Activated T-helper 17 cell treated with anti-CD3 and anti-CD28 coated beads, Interleukin-2, amount 50 U/mL, for 72 hours (primary cell): ENCODE measurements at regions not wholly inside any gene's neighbourhood (a gene's known extent, or its start where the extent isn't known, plus 50 kb on each side); places are given as distances from the start of the nearest gene placed in this dataset.
"Not testable (repeated sequence)": the region's sequence is repeated elsewhere in the genome, so short reads cannot be mapped to it uniquely, and the experiment has no call there.

Source experiments
- ATAC-seq: fragments of 150-1000 bp; cut with Tn5 transposase; replicated peaks from 2 replicates; pipeline ENCODE4 v1.10.0; 2021; ENCODE audit warnings: mild to moderate bottlenecking, moderate library complexity
- H3K27ac Mint-ChIP-seq: one replicate; pipeline ENCODE4 v1.8.0; 2022; ENCODE audit warnings: mixed read lengths
- H3K27me3 Mint-ChIP-seq: one replicate; pipeline ENCODE4 v1.8.0; 2022; ENCODE audit warnings: mixed read lengths
- H3K36me3 Mint-ChIP-seq: one replicate; pipeline ENCODE4 v1.8.0; 2022; ENCODE audit warnings: low read depth, mild to moderate bottlenecking, mixed read lengths
- H3K4me1 Mint-ChIP-seq: one replicate; pipeline ENCODE4 v1.8.0; 2022; ENCODE audit warnings: mixed read lengths
- H3K4me3 Mint-ChIP-seq: one replicate; pipeline ENCODE4 v1.8.0; 2022; ENCODE audit warnings: mild to moderate bottlenecking, mixed read lengths
- H3K9me3 Mint-ChIP-seq: one replicate; pipeline ENCODE4 v1.8.0; 2022; ENCODE audit warnings: mixed read lengths

GRCh38 chr3:139136469-139137202 lies 91.9 kb upstream of the PRR23C start:
- Mint-ChIP-seq H3K27ac (no peak overlapping the region), H3K4me1 (no peaks in the 10 kb centered on the region), H3K36me3 (no peaks in the 10 kb centered on the region), H3K27me3 (peaks cover 7% of the 10 kb centered on the region), H3K9me3 (no peaks in the 10 kb centered on the region), H3K4me3 (no peak overlapping the region)
- ATAC-seq = no peak

- no peak overlapping the region for H3K27ac Mint-ChIP-seq
- no peak overlapping the region for H3K4me3 Mint-ChIP-seq
- H3K9me3 Mint-ChIP-seq = no peaks in the 10 kb centered on the region
- ATAC-seq = no peak
- peaks cover 4% of the 10 kb centered on the region for H3K27me3 Mint-ChIP-seq
- no peaks in the 10 kb centered on the region for H3K4me1 Mint-ChIP-seq
- H3K36me3 Mint-ChIP-seq = no peaks in the 10 kb centered on the region
These were observed 95.9 kb upstream of the PRR23C start for GRCh38 chr3:139140553-139140952.

GRCh38 chr3:139145980-139146379 lies 101.3 kb upstream of the PRR23C start:
- not testable (repeated sequence) for H3K36me3 Mint-ChIP-seq, H3K27ac Mint-ChIP-seq, H3K4me1 Mint-ChIP-seq, ATAC-seq, H3K4me3 Mint-ChIP-seq, H3K9me3 Mint-ChIP-seq
- peaks cover 17% of the 10 kb centered on the region for H3K27me3 Mint-ChIP-seq

GRCh38 chr3:139151530-139151929 lies 106.8 kb upstream of the PRR23C start:
- no peak overlapping the region for H3K27ac Mint-ChIP-seq
- ATAC-seq = no peak
- H3K27me3 Mint-ChIP-seq = peaks cover 23% of the 10 kb centered on the region
- peaks cover 6% of the 10 kb centered on the region for H3K9me3 Mint-ChIP-seq
- no peak overlapping the region for H3K4me3 Mint-ChIP-seq
- H3K4me1 Mint-ChIP-seq = no peaks in the 10 kb centered on the region
- no peaks in the 10 kb centered on the region for H3K36me3 Mint-ChIP-seq

GRCh38 chr3:139153434-139153833 lies 108.7 kb upstream of the PRR23C start:
- H3K9me3 Mint-ChIP-seq, ATAC-seq: not testable (repeated sequence)
- peaks cover 22% of the 10 kb centered on the region for H3K27me3 Mint-ChIP-seq

GRCh38 chr3:139157161-139157932 lies 112.7 kb upstream of the PRR23C start:
- no peak overlapping the region for H3K27ac Mint-ChIP-seq
- H3K36me3 Mint-ChIP-seq = no peaks in the 10 kb centered on the region
- H3K4me1 Mint-ChIP-seq = no peaks in the 10 kb centered on the region
- peaks cover 8% of the 10 kb centered on the region for H3K27me3 Mint-ChIP-seq
- no peak overlapping the region for H3K4me3 Mint-ChIP-seq
- no peak for ATAC-seq
- no peaks in the 10 kb centered on the region for H3K9me3 Mint-ChIP-seq

More at GRCh38 chr3:139153434-139153833, 108.7 kb upstream of the PRR23C start:
- not testable (repeated sequence) for H3K4me1 Mint-ChIP-seq, H3K36me3 Mint-ChIP-seq, H3K4me3 Mint-ChIP-seq, H3K27ac Mint-ChIP-seq

- peaks cover 5% of the 10 kb centered on the region for H3K27me3 Mint-ChIP-seq
- no peaks in the 10 kb centered on the region for H3K4me1 Mint-ChIP-seq
- H3K27ac Mint-ChIP-seq = no peak overlapping the region
- no peak overlapping the region for H3K4me3 Mint-ChIP-seq
- H3K9me3 Mint-ChIP-seq = no peaks in the 10 kb centered on the region
- ATAC-seq = no peak
- H3K36me3 Mint-ChIP-seq = no peaks in the 10 kb centered on the region
These were observed 114.7 kb upstream of the PRR23C start for GRCh38 chr3:139159356-139159755.

- Mint-ChIP-seq H3K27me3 (peaks cover 15% of the 10 kb centered on the region), H3K36me3 (no peaks in the 10 kb centered on the region), H3K4me3 (no peak overlapping the region), H3K27ac (no peak overlapping the region), H3K9me3 (peaks cover 3% of the 10 kb centered on the region), H3K4me1 (no peaks in the 10 kb centered on the region)
- ATAC-seq = no peak
These were observed 128.8 kb upstream of the PRR23C start for GRCh38 chr3:139173372-139174108.

GRCh38 chr3:139180489-139180888 lies 135.8 kb upstream of the PRR23C start:
- H3K9me3 Mint-ChIP-seq = peaks cover 9% of the 10 kb centered on the region
- no peaks in the 10 kb centered on the region for H3K4me1 Mint-ChIP-seq
- no peaks in the 10 kb centered on the region for H3K36me3 Mint-ChIP-seq
- peaks cover 8% of the 10 kb centered on the region for H3K27me3 Mint-ChIP-seq
- no peak overlapping the region for H3K27ac Mint-ChIP-seq
- H3K4me3 Mint-ChIP-seq = no peak overlapping the region
- ATAC-seq = no peak

GRCh38 chr3:139182143-139182542 lies 137.5 kb upstream of the PRR23C start:
- Mint-ChIP-seq H3K27me3 (peaks cover 5% of the 10 kb centered on the region), H3K9me3 (peaks cover 9% of the 10 kb centered on the region)

GRCh38 chr3:139182598-139182997 lies 137.9 kb upstream of the PRR23C start:
- Mint-ChIP-seq H3K36me3 (no peaks in the 10 kb centered on the region), H3K27me3 (peaks cover 5% of the 10 kb centered on the region), H3K4me3 (no peak overlapping the region), H3K4me1 (no peaks in the 10 kb centered on the region), H3K27ac (no peak overlapping the region), H3K9me3 (peaks cover 9% of the 10 kb centered on the region)
- no peak for ATAC-seq

More at GRCh38 chr3:139182143-139182542, 137.5 kb upstream of the PRR23C start:
- H3K36me3 Mint-ChIP-seq = no peaks in the 10 kb centered on the region
- no peak overlapping the region for H3K27ac Mint-ChIP-seq
- no peak for ATAC-seq
- no peaks in the 10 kb centered on the region for H3K4me1 Mint-ChIP-seq
- H3K4me3 Mint-ChIP-seq = no peak overlapping the region

GRCh38 chr3:139185527-139185926 lies 140.8 kb upstream of the PRR23C start:
- Mint-ChIP-seq H3K36me3 (no peaks in the 10 kb centered on the region), H3K9me3 (peaks cover 7% of the 10 kb centered on the region), H3K4me3 (no peak overlapping the region), H3K4me1 (no peaks in the 10 kb centered on the region), H3K27ac (no peak overlapping the region), H3K27me3 (peaks cover 5% of the 10 kb centered on the region)
- no peak for ATAC-seq

- Mint-ChIP-seq H3K27me3 (peaks cover 5% of the 10 kb centered on the region), H3K4me3 (no peak overlapping the region), H3K9me3 (peaks cover 4% of the 10 kb centered on the region)
These were observed 142.5 kb upstream of the PRR23C start for GRCh38 chr3:139187154-139187553.

GRCh38 chr3:139187648-139188047 lies 143.0 kb upstream of the PRR23C start:
- no peak overlapping the region for H3K27ac Mint-ChIP-seq
- no peaks in the 10 kb centered on the region for H3K36me3 Mint-ChIP-seq
- ATAC-seq = no peak
- H3K4me1 Mint-ChIP-seq = no peaks in the 10 kb centered on the region
- peaks cover 4% of the 10 kb centered on the region for H3K9me3 Mint-ChIP-seq
- no peak overlapping the region for H3K4me3 Mint-ChIP-seq
- peaks cover 5% of the 10 kb centered on the region for H3K27me3 Mint-ChIP-seq

More at GRCh38 chr3:139187154-139187553, 142.5 kb upstream of the PRR23C start:
- Mint-ChIP-seq H3K36me3 (no peaks in the 10 kb centered on the region), H3K4me1 (no peaks in the 10 kb centered on the region), H3K27ac (no peak overlapping the region)
- ATAC-seq = no peak
